Liver (tissue), 8 donors: ENCODE measurements at regions not wholly inside any gene's neighbourhood (a gene's known extent, or its start where the extent isn't known, plus 50 kb on each side); places are given as distances from the start of the nearest gene placed in this dataset.

Source experiments
- DNase-seq: peaks from one replicate; pipeline ENCODE4 v3.0.0-alpha.2; 2017; ENCODE audit warnings: low spot score
- H3K27ac ChIP-seq, 2 donors: one replicate each; pipeline ENCODE4 v1.7.0; 2013; ENCODE audit warnings: inconsistent platforms in 2 of 2, low read length in 2 of 2, control low read depth in 1 of 2, low read depth in 1 of 2, mild to moderate bottlenecking in 1 of 2
- H3K27me3 ChIP-seq, 4 donors: one replicate each; pipeline versions ENCODE4 v1.6.1 to v1.7.0; 2013; ENCODE audit warnings: low read length in 3 of 4, inconsistent platforms in 1 of 4, mild to moderate bottlenecking in 1 of 4, moderate library complexity in 1 of 4; ENCODE audit not compliant: control insufficient read depth in 4 of 4, insufficient read depth in 4 of 4
- H3K36me3 ChIP-seq, 4 donors: one replicate each; pipeline versions ENCODE4 v1.6.1 to v1.7.0; 2013; ENCODE audit warnings: low read length in 3 of 4, mild to moderate bottlenecking in 3 of 4, low read depth in 1 of 4, moderate library complexity in 1 of 4; ENCODE audit not compliant: control insufficient read depth in 4 of 4, insufficient read depth in 3 of 4
- H3K4me1 ChIP-seq, 4 donors: one replicate each; pipeline versions ENCODE4 v1.6.1 to v1.7.0; 2013; ENCODE audit warnings: low read length in 3 of 4, mild to moderate bottlenecking in 3 of 4, moderate library complexity in 1 of 4; ENCODE audit not compliant: control insufficient read depth in 4 of 4, insufficient read depth in 4 of 4
- H3K4me3 ChIP-seq, 3 donors: one replicate each; pipeline versions ENCODE4 v1.6.1 to v1.7.0; 2013; ENCODE audit warnings: low read length in 3 of 3, control low read depth in 1 of 3, low read depth in 1 of 3, mild to moderate bottlenecking in 1 of 3
- H3K9ac ChIP-seq, 2 donors: one replicate each; pipeline ENCODE4 v1.7.0; 2013; ENCODE audit warnings: low read length in 2 of 2, mild to moderate bottlenecking in 2 of 2, moderate library complexity in 2 of 2, control low read depth in 1 of 2, low read depth in 1 of 2
- H3K9me3 ChIP-seq, 4 donors: one replicate each; pipeline versions ENCODE4 v1.6.1 to v1.7.0; 2013; ENCODE audit warnings: low read length in 3 of 4; ENCODE audit not compliant: control insufficient read depth in 4 of 4
- EGR1 ChIP-seq, 2 donors: IDR thresholded peaks; 2 replicates each; pipeline ENCODE4 v1.6.1; 2016 to 2018; ENCODE audit warnings: antibody characterized with exemption in 2 of 2, low read depth in 2 of 2
- FOXA1 ChIP-seq: IDR thresholded peaks from 2 replicates; pipeline ENCODE4 v1.6.1; 2016; ENCODE audit warnings: antibody characterized with exemption
- FOXA2 ChIP-seq: IDR thresholded peaks from 2 replicates; pipeline ENCODE4 v1.6.1; 2016; ENCODE audit warnings: antibody characterized with exemption
- GABPA ChIP-seq, 2 donors: IDR thresholded peaks in 1 of 2; conservative IDR thresholded peaks in 1 of 2; 2 replicates each; pipeline ENCODE4 v1.6.1; 2016; ENCODE audit warnings: antibody characterized with exemption in 2 of 2, mild to moderate bottlenecking in 1 of 2, moderate library complexity in 1 of 2
- JUND ChIP-seq, 2 donors: IDR thresholded peaks; 2 replicates each; pipeline ENCODE4 v1.6.1; 2016; ENCODE audit warnings: antibody characterized with exemption in 2 of 2
- RAD21 ChIP-seq, 2 donors: IDR thresholded peaks; 2 replicates each; pipeline ENCODE4 v1.6.1; 2016; ENCODE audit warnings: antibody characterized with exemption in 2 of 2, mild to moderate bottlenecking in 2 of 2
- RXRA ChIP-seq, 2 donors: IDR thresholded peaks; 2 replicates each; pipeline ENCODE4 v1.6.1; 2017 to 2018; ENCODE audit warnings: antibody characterized with exemption in 2 of 2, mild to moderate bottlenecking in 1 of 2
- SP1 ChIP-seq: IDR thresholded peaks from 2 replicates; pipeline ENCODE4 v1.6.1; 2018; ENCODE audit warnings: antibody characterized with exemption, mild to moderate bottlenecking
- TAF1 ChIP-seq: conservative IDR thresholded peaks from 2 replicates; pipeline ENCODE4 v1.6.1; 2016; ENCODE audit warnings: antibody characterized with exemption, mild to moderate bottlenecking
- YY1 ChIP-seq: IDR thresholded peaks from 2 replicates; pipeline ENCODE4 v1.6.1; 2016; ENCODE audit warnings: antibody characterized with exemption, mild to moderate bottlenecking
- WGBS: extraction: QIAGEN DNeasy Blood & Tissue Kit; methylation state at CpG from one replicate; pipeline ENCODE4 v1.1.7; 2013; 5-methylcytosine and 5-hydroxymethylcytosine counted together
- TF ChIP-seq, protein P1 (sequence below): fragments of 150-350 bp; IDR thresholded peaks from 2 replicates; pipeline ENCODE4 v1.5.1; 2017; ENCODE audit warnings: improper control_type of control experiment, low read depth, low read length; ENCODE audit not compliant: missing input control
- TF ChIP-seq, protein P2 (sequence below): IDR thresholded peaks from 2 replicates; pipeline ENCODE4 v1.6.1; 2016; ENCODE audit warnings: antibody characterized with exemption
- TF ChIP-seq, protein P3 (sequence below): IDR thresholded peaks from 2 replicates; pipeline ENCODE4 v1.6.1; 2016; ENCODE audit warnings: antibody characterized with exemption
- TF ChIP-seq, protein P4 (sequence below): IDR thresholded peaks from 2 replicates; pipeline ENCODE4 v1.6.1; 2016; ENCODE audit warnings: antibody characterized with exemption
- donor health status: healthy.
- donor health status: healthy.
- donor health status: healthy.
- donor health status: healthy.
- donor health status: healthy.

DNA sequence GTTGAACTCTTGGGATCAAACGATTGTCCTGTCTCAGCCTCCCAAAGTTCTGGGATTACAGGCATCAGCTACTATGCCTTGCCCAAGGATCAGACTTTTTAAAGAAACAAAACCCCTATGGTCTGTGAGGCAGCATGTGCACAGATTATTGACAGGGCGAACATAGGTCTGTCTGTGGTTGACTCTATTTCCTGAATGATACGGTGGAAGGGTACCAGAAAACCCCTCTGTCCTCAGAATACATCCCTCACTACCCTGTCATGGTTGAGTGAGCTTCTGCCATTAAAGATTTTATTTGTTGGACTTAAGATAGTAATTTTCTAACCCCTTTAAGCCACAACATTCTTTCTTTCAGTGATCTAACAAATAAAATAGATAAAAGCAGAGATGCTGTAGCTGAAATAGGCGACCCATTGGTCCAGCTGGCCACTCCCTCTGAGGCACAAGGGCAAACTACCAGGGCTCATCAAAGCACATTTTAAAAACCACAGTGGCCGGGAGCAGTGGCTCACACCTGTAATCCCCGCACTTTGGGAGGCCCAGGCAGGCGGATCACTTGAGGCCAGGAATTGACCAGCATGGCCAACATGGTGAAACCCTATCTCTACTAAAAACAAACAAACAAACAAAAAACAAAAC, 84.9 kb upstream of the ANKRD55 start (continued):
- TF ChIP-seq, protein P1, sequence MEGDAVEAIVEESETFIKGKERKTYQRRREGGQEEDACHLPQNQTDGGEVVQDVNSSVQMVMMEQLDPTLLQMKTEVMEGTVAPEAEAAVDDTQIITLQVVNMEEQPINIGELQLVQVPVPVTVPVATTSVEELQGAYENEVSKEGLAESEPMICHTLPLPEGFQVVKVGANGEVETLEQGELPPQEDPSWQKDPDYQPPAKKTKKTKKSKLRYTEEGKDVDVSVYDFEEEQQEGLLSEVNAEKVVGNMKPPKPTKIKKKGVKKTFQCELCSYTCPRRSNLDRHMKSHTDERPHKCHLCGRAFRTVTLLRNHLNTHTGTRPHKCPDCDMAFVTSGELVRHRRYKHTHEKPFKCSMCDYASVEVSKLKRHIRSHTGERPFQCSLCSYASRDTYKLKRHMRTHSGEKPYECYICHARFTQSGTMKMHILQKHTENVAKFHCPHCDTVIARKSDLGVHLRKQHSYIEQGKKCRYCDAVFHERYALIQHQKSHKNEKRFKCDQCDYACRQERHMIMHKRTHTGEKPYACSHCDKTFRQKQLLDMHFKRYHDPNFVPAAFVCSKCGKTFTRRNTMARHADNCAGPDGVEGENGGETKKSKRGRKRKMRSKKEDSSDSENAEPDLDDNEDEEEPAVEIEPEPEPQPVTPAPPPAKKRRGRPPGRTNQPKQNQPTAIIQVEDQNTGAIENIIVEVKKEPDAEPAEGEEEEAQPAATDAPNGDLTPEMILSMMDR: no peak

DNA sequence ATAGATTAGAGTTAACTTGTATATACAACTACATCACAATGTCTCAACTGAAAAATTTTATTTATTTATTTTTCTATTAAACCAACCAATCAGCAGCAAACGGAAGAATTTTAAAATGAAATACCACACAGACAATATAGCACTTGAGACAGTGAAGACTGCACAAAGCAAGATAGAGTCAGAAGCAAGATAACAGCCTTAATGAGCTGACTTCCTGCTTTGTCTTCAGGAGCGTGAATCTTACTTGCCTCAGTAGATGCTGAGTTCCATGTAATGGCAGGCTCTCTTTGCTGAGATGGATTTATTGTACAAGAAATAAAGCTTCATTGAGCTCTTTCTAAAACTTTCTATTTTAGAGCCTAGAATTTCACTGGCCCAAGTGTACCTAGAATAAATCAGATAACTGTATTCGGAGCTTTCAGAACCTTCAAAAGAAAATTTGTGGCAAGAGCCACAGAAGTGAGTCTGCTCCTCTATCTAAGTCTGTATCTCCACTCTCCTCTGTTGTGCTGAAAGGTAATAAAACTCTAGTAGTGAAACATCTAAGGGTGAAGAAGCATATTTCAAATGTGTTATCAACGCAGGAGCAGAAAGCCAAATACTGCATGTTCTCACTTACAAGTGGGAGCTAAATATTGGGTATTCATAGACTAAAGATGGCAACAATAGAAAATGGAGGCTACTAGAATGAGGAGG, 83.3 kb upstream of the ANKRD55 start:
- no peak overlapping the region for H3K27ac ChIP-seq
- H3K4me1 ChIP-seq: peaks cover 0 to under 1% (median 0%) of the 10 kb centered on the region in 4 donors
- no peak overlapping the region for H3K4me3 ChIP-seq
- H3K36me3 ChIP-seq: no peaks in the 10 kb centered on the region
- DNase-seq: no peak
- TF ChIP-seq JUND (IDR thresholded peaks at IDR 0.05): no peak
- no peaks in the 10 kb centered on the region for H3K9me3 ChIP-seq
- H3K9ac ChIP-seq: no peak overlapping the region
- H3K27me3 ChIP-seq: no peaks in the 10 kb centered on the region
- WGBS: 86% methylated on average over 4 of the region's 4 CpGs

DNA sequence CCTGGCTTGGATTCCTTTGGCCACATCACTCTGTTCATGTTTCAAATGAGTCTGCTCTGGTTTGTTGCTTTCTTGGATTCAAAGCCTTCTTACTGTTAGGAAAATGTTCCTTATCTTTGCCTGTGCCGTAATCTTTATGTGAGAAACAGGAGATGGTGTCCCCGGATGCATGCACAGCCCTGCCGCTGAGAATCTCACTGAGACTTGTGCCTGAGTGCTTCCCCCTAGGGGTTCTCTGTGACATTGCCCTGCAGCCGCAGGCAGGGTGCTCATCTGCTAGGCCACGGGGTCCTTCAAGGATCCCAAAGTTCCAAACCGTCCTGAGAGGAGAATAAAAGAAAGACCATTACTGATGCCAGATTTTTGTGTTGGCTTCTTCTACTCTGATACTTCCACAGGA, 81.4 kb upstream of the ANKRD55 start:
- H3K9ac ChIP-seq: no peak overlapping the region
- H3K4me1 ChIP-seq: peaks cover 0 to 5% (median 2%) of the 10 kb centered on the region in 4 donors
- H3K27me3 ChIP-seq: no peaks in the 10 kb centered on the region
- H3K4me3 ChIP-seq: no peak overlapping the region
- no peaks in the 10 kb centered on the region for H3K36me3 ChIP-seq
- H3K27ac ChIP-seq: no peak overlapping the region
- TF ChIP-seq, protein P2, sequence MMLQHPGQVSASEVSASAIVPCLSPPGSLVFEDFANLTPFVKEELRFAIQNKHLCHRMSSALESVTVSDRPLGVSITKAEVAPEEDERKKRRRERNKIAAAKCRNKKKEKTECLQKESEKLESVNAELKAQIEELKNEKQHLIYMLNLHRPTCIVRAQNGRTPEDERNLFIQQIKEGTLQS: no peak
- TF ChIP-seq RXRA (IDR thresholded peaks at IDR 0.05) (no peak), GABPA (IDR thresholded peaks at IDR 0.05 in 1 of 2, conservative IDR thresholded peaks at IDR 0.05 in 1 of 2) (no peak), FOXA2 (no peak), RAD21 (IDR thresholded peaks at IDR 0.05) (peak in 1 of 2 donors; percentile 40)
- TF ChIP-seq, protein P1: peak; percentile 56
- 67% methylated on average over 6 of the region's 6 CpGs for WGBS
- no peak for DNase-seq
- H3K9me3 ChIP-seq: no peaks in the 10 kb centered on the region

DNA sequence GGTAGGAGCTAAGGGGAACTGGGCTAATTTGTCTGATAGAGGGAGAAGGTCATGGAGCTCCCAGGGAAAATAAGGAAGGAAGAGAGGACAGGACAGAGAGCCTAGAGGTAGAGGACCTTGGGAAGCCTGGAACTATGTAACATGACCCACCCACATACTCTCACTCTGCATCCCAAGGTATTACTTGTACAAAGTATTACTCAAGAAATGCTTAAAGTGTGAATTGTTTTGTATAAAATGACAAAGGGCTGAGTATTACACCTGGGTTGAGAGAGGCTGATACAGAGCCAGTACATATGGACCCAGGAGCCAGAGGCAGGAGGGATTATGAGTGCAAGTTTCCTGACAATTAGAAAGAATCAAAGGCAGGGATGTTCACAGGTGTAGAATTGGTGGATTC, 80.5 kb upstream of the ANKRD55 start:
- Histone ChIP-seq H3K27ac (no peak overlapping the region), H3K27me3 (no peaks in the 10 kb centered on the region), H3K9ac (no peak overlapping the region), H3K36me3 (no peaks in the 10 kb centered on the region), H3K4me1 (peaks cover 0 to 5% (median 2%) of the 10 kb centered on the region in 4 donors), H3K4me3 (no peak overlapping the region), H3K9me3 (no peaks in the 10 kb centered on the region)
- DNase-seq: no peak
- TF ChIP-seq JUND (IDR thresholded peaks at IDR 0.05) (no peak), RAD21 (IDR thresholded peaks at IDR 0.05) (no peak), EGR1 (IDR thresholded peaks at IDR 0.05; ENCODE audit: low read depth in 2 of 2) (no peak), SP1 (no peak), TAF1 (no peak), GABPA (IDR thresholded peaks at IDR 0.05 in 1 of 2, conservative IDR thresholded peaks at IDR 0.05 in 1 of 2) (no peak), FOXA1 (no peak), FOXA2 (no peak), YY1 (no peak)
- TF ChIP-seq, protein P3, sequence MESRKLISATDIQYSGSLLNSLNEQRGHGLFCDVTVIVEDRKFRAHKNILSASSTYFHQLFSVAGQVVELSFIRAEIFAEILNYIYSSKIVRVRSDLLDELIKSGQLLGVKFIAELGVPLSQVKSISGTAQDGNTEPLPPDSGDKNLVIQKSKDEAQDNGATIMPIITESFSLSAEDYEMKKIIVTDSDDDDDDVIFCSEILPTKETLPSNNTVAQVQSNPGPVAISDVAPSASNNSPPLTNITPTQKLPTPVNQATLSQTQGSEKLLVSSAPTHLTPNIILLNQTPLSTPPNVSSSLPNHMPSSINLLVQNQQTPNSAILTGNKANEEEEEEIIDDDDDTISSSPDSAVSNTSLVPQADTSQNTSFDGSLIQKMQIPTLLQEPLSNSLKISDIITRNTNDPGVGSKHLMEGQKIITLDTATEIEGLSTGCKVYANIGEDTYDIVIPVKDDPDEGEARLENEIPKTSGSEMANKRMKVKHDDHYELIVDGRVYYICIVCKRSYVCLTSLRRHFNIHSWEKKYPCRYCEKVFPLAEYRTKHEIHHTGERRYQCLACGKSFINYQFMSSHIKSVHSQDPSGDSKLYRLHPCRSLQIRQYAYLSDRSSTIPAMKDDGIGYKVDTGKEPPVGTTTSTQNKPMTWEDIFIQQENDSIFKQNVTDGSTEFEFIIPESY: no peak
- TF ChIP-seq, protein P4, sequence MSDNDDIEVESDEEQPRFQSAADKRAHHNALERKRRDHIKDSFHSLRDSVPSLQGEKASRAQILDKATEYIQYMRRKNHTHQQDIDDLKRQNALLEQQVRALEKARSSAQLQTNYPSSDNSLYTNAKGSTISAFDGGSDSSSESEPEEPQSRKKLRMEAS: no peak
- TF ChIP-seq, protein P2: no peak
- TF ChIP-seq, protein P1: no peak
